Activated CD4-positive, alpha-beta T cell treated with anti-CD3 and anti-CD28 coated beads, Interleukin-10, Interleukin-2, amounts not matched to agents 100 ng/mL and 50 ng/mL, durations not matched to agents 16 hours and 8 hours (primary cell): ENCODE measurements at regions not wholly inside any gene's neighbourhood (a gene's known extent, or its start where the extent isn't known, plus 50 kb on each side); places are given as distances from the start of the nearest gene placed in this dataset.

Experiments used
- DNase-seq: peaks from one replicate; pipeline ENCODE4 v3.0.0-alpha.2; 2020

GRCh38 chr13:108360139-108360538, 90.6 kb downstream of the TNFSF13B start:
- DNase-seq, result no peak

- no peak for DNase-seq
These were observed 92.3 kb downstream of the TNFSF13B start for GRCh38 chr13:108361769-108362168.

DNA sequence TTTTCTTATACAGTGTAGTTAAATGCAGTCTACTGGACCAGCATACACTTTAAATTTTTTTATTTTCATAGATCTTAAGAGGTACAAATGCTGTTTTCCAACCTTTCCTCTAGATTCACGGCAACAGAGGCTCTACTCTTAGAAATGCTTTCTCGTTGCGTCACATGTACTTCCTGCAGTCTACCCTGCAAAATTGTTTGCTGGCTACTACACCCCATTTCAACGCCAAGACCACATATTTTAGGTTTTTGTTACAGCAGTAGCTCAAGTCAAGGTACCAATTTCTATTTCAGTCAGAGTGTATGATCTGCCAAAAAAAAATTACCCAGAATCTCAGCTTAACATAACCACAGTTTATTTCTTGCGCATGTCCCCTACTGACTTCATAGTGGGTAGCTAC, 94.1 kb downstream of the TNFSF13B start:
- DNase-seq, result no peak

DNA sequence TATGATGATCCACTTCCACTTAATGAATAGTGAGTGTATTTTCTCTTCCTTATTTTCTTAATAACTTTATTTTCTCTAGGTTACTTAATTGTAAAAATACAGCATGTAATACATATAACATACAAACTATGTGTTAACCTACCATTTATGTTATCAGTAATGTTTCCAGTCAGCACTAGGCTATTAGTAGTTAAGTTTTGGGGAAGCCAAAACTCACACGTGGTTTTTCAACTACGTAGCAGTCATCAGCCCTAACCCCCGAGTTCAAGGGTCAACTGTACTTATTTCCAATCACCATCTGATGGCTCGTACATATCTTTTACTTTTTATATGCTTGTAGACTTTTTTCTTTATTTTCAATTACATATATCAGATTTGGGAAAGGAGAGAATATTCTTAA, 95.7 kb downstream of the TNFSF13B start:
- DNase-seq, result no peak

DNA sequence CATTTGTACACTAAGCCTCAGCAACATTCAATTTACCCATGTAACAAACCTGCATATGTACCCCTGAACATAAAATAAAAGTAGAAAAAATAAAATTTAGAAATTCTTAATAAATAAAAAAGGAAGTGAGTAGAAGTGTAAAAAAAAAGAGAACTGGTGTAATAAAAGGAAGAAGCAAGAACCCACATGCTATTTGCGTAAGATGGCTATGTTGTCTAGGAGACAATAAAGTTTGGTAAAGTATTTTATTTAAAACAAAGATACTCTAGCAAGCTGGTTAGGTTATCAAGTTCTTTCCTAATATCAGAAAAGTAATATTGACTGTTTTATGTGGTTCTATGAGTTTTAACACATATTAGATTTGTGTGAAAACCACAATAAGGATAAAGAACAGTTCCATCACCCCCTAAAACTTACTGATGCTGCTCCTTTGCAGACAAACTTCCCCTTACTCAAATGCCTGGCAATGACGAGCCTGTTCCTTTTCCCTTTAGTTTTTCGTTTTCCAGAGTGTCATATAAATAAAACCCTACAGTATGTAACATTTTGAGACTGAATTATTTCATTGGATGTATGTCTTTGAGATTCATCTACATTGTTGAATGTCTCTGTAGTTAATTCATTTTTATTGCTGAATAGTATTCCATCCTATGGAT, 98.9 kb downstream of the TNFSF13B start:
- no peak for DNase-seq

DNA sequence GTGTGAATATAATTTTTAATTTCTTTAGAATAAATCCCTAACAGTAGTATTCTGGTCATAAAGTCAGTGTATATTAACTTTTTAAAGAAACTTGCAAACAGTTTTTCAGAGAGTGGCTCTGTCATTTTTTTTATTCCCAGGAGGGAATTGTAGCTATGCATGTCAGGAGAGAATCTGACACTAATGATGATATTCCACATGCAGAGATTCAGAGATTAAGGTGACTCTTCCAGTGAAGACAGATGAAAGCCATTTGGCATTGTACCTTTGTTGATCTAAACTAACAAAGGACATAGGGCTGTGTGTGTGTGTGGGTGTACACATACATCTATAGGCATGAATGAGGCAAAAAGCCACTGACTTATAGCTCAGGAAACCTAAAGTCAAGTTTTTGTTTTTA, 99.9 kb downstream of the TNFSF13B start:
- no peak for DNase-seq

DNA sequence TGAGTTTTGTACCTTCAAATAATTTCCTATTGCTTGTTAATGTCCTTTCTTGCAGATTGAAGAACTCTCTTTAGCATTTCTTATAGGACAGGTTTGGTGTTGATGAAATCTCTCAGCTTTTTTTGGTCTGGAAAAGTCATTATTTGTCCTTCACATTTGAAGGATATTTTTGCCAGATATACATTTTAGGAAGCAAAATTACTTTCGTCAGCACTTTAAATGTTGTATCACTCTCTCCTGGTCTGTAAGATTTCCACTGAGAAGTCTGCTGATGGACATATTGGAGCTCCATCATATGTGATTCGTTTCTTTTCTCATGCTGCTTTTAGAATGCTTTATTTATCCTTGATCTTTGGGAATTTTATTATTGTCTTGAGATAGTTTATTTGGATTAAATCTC, 105.5 kb downstream of the TNFSF13B start:
- no peak for DNase-seq

GRCh38 chr13:108375772-108376171, 106.3 kb downstream of the TNFSF13B start:
- no peak for DNase-seq

- DNase-seq, result no peak
These were observed 106.8 kb downstream of the TNFSF13B start for GRCh38 chr13:108376308-108376707.

DNA sequence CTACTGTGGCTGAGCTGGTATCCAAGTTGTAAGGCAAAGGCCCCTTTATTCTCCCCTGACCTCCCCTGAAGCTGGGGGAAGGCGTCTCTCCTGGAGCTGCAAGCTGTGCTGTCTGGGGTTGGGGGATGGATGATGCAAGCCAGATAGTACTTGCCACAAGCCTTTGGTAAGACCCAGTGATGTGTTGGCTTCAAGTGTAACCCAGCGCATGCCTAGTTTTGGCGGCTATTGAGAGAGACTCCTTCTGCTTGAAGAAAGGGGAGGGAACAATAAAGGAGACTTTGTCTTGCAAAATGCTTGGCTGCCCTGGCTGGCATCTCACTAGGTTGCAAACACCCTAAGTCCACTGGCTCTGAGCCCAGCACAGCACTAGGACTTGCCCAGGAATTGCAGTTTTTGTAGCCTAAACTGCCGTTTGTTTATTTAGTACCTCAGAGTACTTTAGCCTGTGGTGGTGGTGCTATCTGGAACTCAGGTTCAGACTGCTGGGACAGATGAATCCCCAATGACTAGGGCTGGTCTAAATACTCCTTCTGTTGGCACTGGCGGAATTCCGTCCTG, 108.2 kb downstream of the TNFSF13B start:
- no peak for DNase-seq

DNA sequence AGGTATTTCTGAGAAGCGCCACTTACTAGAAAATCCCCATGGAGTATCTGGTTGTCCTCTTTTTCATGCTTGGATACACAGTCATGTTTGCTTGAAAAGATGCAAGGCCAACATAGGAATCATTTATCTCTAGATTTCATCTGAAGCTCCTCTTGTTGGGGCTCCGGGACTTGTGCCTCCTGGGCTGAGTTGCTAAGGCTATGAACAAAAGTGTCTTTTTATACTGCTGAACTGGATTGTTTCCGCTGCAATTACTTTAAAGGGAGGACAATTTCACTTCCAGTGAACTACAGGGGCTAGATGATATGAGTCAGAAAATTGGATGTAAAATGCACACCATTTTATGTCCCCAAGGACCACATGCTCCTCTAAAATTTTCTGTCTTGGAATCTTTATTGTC, 114.1 kb downstream of the TNFSF13B start:
- DNase-seq, result no peak

GRCh38 chr13:108387156-108387555, 117.6 kb downstream of the TNFSF13B start:
- DNase-seq, result no peak

GRCh38 chr13:108402850-108403249, 133.3 kb downstream of the TNFSF13B start:
- DNase-seq, result no peak

DNA sequence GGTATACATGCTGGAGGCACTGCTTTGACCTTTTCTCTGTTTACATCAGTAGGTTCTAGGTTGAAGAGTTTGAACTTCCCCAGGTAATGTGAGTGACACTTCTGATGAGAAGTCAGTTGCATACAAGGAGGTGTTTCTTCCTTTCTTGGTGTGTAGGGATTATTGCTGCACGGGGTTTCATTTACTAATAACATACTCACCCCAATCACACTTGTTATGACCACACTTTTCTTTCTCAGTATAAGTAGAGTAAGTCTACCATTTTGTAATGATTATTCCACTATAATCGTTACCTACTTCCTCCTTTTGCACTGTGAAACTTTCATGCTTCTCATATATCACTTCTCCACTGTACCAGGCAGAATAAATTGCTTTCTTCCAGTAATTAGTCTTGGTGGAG, 138.0 kb downstream of the TNFSF13B start:
- no peak for DNase-seq

- no peak for DNase-seq
These were observed 139.2 kb downstream of the TNFSF13B start for GRCh38 chr13:108408672-108409071.

DNA sequence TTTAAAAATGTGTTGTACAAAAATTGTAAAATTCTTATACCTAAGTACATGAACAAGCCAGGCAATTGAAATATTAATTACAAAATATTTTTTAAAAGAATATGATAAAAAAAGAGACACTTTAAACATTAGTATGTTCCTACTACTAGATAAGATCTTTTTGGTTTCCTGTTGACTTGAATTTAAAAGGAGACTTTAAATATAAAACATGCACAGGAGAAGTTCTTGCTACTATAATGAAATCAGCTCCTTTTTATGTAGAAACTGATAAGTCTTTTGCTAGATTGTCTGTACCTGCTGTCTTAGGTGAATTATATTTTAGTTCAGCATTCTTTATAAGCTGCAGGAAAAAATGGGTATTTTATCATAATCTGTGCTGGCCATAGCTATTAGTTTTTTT, 140.2 kb downstream of the TNFSF13B start:
- no peak for DNase-seq

DNA sequence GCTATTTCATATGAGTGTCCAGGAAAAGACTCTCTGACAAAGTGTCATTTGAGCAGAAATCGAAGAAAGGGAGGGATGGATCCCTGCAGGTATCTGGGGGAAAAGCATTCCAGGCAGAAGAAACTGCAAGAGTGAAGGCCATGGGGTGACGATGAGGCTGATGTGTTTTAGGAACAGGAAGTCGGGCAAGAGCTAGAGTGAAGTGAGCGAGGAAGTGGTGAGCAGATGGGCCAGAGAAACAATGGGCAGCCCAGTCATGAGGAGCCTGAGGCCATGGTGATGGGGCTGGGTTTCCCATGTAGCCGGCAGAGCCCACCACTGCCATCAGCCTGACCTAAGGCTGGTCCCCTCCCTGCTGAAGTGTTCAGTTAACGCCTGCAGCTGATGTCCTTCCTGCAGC, 150.2 kb downstream of the TNFSF13B start:
- no peak for DNase-seq

DNA sequence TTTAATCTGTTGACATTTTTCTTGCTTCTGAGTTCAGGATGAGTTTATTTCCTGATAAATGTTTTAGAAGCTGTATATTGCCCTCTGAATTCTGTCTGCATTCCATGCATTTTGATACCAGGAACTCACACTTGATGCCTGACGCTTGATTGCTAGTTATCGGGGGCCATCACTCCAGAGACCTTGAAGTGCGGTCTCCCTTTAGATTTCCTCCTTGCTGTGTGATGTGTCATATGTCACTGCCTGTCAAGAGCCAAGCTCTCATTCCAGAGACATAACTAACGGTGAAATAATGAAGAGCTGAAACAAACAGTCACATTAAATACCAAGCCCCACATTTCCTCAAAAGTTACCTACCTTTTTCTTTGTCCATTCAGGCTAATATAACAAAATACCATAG, 155.5 kb downstream of the TNFSF13B start:
- DNase-seq, result no peak

DNA sequence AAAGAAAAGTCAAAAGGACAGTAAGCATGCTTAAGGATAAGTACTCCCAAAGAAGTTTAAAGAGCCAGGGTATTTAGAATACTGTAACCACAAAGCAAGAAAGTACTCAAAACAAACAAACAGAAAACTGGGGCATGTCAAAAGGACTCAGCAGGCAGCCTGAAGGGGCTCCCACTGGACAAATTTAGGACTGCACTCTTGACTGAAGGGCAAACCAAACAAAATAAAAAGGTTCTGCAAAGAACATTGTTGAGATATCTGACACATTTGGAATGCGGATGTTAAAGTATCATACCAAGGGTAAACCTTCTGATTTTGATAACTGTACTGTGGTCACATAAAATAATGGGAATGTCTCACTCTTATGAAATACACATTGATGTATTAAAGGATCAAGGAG, 157.4 kb downstream of the TNFSF13B start:
- no peak for DNase-seq

DNA sequence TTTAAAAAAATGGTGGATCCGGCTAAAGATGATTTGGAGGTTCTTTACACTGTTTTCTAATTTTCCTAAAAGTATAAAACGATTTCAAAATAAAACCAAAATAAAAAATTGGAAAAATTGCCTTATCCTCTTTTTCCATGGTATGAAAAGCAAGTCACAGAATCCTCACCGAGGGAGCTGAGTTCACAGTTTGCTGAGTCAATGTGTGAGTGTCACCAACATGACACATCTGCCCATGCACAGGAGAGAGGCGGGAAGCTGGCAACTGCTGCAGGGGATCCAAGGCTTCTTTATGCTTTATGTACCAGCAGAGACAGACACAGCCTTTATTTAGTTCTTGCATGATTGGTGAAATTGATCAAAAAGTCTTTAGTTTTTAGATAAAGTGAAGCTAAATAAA, 157.8 kb downstream of the TNFSF13B start:
- DNase-seq, result no peak

DNA sequence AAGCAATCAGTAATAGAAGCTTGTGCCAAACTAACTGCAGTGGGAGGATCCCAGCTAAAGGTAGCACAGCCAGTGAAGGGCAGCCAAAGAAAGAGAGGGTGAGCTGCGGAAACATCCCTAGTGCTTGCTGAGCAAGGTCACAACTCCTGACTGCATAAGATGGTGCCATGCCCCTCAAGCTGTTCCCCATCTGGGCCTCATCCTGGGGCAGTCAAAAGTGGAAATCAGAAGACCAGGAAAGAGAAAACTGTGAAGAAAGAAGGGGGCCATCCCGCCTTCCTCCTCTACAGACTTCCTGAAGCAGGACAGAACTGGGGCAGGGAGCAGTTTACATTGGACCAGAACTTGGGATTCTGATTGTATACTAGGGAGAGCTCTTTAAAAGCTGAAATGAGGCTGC, 159.2 kb downstream of the TNFSF13B start:
- DNase-seq, result no peak

- DNase-seq, result no peak
These were observed 164.6 kb downstream of the TNFSF13B start for GRCh38 chr13:108433976-108434755.

- no peak for DNase-seq
These were observed 166.1 kb downstream of the TNFSF13B start for GRCh38 chr13:108435393-108436149.

DNA sequence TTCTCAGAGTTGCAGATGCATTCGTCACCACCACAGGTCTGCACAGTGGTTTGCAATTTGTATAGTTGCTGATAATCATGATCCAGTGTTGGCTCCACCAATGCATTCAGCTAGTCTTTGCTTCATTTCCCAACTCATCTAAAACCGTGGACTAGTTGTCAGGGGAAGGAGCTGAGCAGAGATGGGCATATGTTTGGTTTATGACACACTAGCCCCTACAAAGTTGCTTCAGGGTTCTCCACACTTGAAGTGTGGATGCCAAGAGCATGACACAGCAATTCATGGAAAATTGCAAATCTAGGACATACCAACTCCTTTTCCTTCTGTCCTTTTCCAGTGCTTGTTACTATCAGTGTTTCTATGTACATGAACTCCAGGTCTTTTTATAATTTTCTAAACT, 168.0 kb downstream of the TNFSF13B start:
- DNase-seq, result no peak
